ENCODE measurements at regions not wholly inside any gene's neighbourhood (a gene's known extent, or its start where the extent isn't known, plus 50 kb on each side); places are given as distances from the start of the nearest gene placed in this dataset.

GRCh38 chr2:16063955-16064633 lies 123.7 kb downstream of the MYCN start:
- H3K9me3 ChIP-seq (ENCODE audit: insufficient read depth, low read length), result peaks cover 13% of the 10 kb centered on the region; the same call in 1 of the 2 replicates
- H3K79me2 ChIP-seq (ENCODE audit: insufficient read depth, low read length), result no peaks in the 10 kb centered on the region
- H3K4me3 ChIP-seq (ENCODE audit: insufficient read depth, low read length, poor library complexity, severe bottlenecking), result no peak overlapping the region
- H3K9ac ChIP-seq (ENCODE audit: low read length), result no peak overlapping the region
- H2AFZ ChIP-seq (ENCODE audit: low read depth, low read length, severe bottlenecking), result no peak overlapping the region
- no peaks in the 10 kb centered on the region for H4K20me1 ChIP-seq (ENCODE audit: low read depth, low read length)
- H3K27ac ChIP-seq (ENCODE audit: low read depth, low read length), result no peak overlapping the region
- H3F3A ChIP-seq (ENCODE audit: insufficient read depth), result no peaks in the 10 kb centered on the region
- H3K4me2 ChIP-seq (ENCODE audit: low read depth, low read length, poor library complexity, severe bottlenecking), result no peak overlapping the region
- H3K9me2 ChIP-seq (replicated peaks; ENCODE audit: insufficient read depth, low read length), result no peaks in the 10 kb centered on the region
- H3K27me3 ChIP-seq (ENCODE audit: low read length), result no peaks in the 10 kb centered on the region
- no peak for TF ChIP-seq EZH2phosphoT487 (conservative IDR thresholded peaks at IDR 0.05; ENCODE audit: low read length)
- no peaks in the 10 kb centered on the region for H3K36me3 ChIP-seq (ENCODE audit: low read length)

- no peaks in the 10 kb centered on the region for H3K9me2 ChIP-seq (replicated peaks; ENCODE audit: insufficient read depth, low read length)
- H3K27me3 ChIP-seq (ENCODE audit: low read length), result no peaks in the 10 kb centered on the region
- no peak overlapping the region for H3K9ac ChIP-seq (ENCODE audit: low read length)
- H2AFZ ChIP-seq (ENCODE audit: low read depth, low read length, severe bottlenecking), result no peak overlapping the region
- no peak overlapping the region for H3K4me2 ChIP-seq (ENCODE audit: low read depth, low read length, poor library complexity, severe bottlenecking)
- H3K27ac ChIP-seq (ENCODE audit: low read depth, low read length), result no peak overlapping the region
- H3K4me3 ChIP-seq (ENCODE audit: insufficient read depth, low read length, poor library complexity, severe bottlenecking), result no peak overlapping the region
- TF ChIP-seq CTCF (IDR thresholded peaks at IDR 0.05; ENCODE audit: insufficient read depth, low read length, poor library complexity, severe bottlenecking), result no peak
- no peak for TF ChIP-seq EZH2phosphoT487 (conservative IDR thresholded peaks at IDR 0.05; ENCODE audit: low read length)
- H4K20me1 ChIP-seq (ENCODE audit: low read depth, low read length), result no peaks in the 10 kb centered on the region
- no peaks in the 10 kb centered on the region for H3F3A ChIP-seq (ENCODE audit: insufficient read depth)
- H3K36me3 ChIP-seq (ENCODE audit: low read length), result no peaks in the 10 kb centered on the region
- H3K79me2 ChIP-seq (ENCODE audit: insufficient read depth, low read length), result no peaks in the 10 kb centered on the region
- peaks cover 13% of the 10 kb centered on the region; the same call in 1 of the 2 replicates for H3K9me3 ChIP-seq (ENCODE audit: insufficient read depth, low read length)
Observed at GRCh38 chr2:16063251-16063850, 123.0 kb downstream of the MYCN start.

- no peak for TF ChIP-seq EZH2phosphoT487 (conservative IDR thresholded peaks at IDR 0.05; ENCODE audit: low read length)
- peaks cover 13% of the 10 kb centered on the region; the same call in 1 of the 2 replicates for H3K9me3 ChIP-seq (ENCODE audit: insufficient read depth, low read length)
- H3K4me3 ChIP-seq (ENCODE audit: insufficient read depth, low read length, poor library complexity, severe bottlenecking), result no peak overlapping the region
- no peak overlapping the region for H3K27ac ChIP-seq (ENCODE audit: low read depth, low read length)
- no peaks in the 10 kb centered on the region for H4K20me1 ChIP-seq (ENCODE audit: low read depth, low read length)
- H3K27me3 ChIP-seq (ENCODE audit: low read length), result no peaks in the 10 kb centered on the region
- no peak overlapping the region for H3K9ac ChIP-seq (ENCODE audit: low read length)
- no peak overlapping the region for H3K4me2 ChIP-seq (ENCODE audit: low read depth, low read length, poor library complexity, severe bottlenecking)
- H3K9me2 ChIP-seq (replicated peaks; ENCODE audit: insufficient read depth, low read length), result no peaks in the 10 kb centered on the region
- no peaks in the 10 kb centered on the region for H3K36me3 ChIP-seq (ENCODE audit: low read length)
- H3K79me2 ChIP-seq (ENCODE audit: insufficient read depth, low read length), result no peaks in the 10 kb centered on the region
- no peaks in the 10 kb centered on the region for H3F3A ChIP-seq (ENCODE audit: insufficient read depth)
- no peak overlapping the region for H2AFZ ChIP-seq (ENCODE audit: low read depth, low read length, severe bottlenecking)
Observed at GRCh38 chr2:16062471-16063250, 122.3 kb downstream of the MYCN start.

- TF ChIP-seq EZH2phosphoT487 (conservative IDR thresholded peaks at IDR 0.05; ENCODE audit: low read length) (no peak), CTCF (IDR thresholded peaks at IDR 0.05; ENCODE audit: insufficient read depth, low read length, poor library complexity, severe bottlenecking) (no peak)
- Histone ChIP-seq H3K9ac (ENCODE audit: low read length) (no peak overlapping the region), H3K9me2 (replicated peaks; ENCODE audit: insufficient read depth, low read length) (no peaks in the 10 kb centered on the region), H4K20me1 (ENCODE audit: low read depth, low read length) (no peaks in the 10 kb centered on the region), H3K4me2 (ENCODE audit: low read depth, low read length, poor library complexity, severe bottlenecking) (no peak overlapping the region), H3K79me2 (ENCODE audit: insufficient read depth, low read length) (no peaks in the 10 kb centered on the region), H3F3A (ENCODE audit: insufficient read depth) (no peaks in the 10 kb centered on the region), H3K4me3 (ENCODE audit: insufficient read depth, low read length, poor library complexity, severe bottlenecking) (no peak overlapping the region), H3K27ac (ENCODE audit: low read depth, low read length) (no peak overlapping the region), H3K9me3 (ENCODE audit: insufficient read depth, low read length) (peaks cover 13% of the 10 kb centered on the region; the same call in 1 of the 2 replicates), H2AFZ (ENCODE audit: low read depth, low read length, severe bottlenecking) (no peak overlapping the region), H3K36me3 (ENCODE audit: low read length) (no peaks in the 10 kb centered on the region), H3K27me3 (ENCODE audit: low read length) (no peaks in the 10 kb centered on the region)
Observed at GRCh38 chr2:16061441-16062217, 121.3 kb downstream of the MYCN start.
